ENCODE measurements at regions not wholly inside any gene's neighbourhood (a gene's known extent, or its start where the extent isn't known, plus 50 kb on each side); places are given as distances from the start of the nearest gene placed in this dataset.

GRCh38 chr19:27891411-27891810 is 1321.5 kb downstream of the UQCRFS1 start:
- no peak for DNase-seq (ENCODE audit: low spot score in 2 of 2)
- TF ChIP-seq POLR2A (IDR thresholded peaks at IDR 0.05) (no peak), CTCF (IDR thresholded peaks at IDR 0.05) (no peak), POLR2AphosphoS5 (IDR thresholded peaks at IDR 0.05) (no peak)
- Histone ChIP-seq H3K27me3 (no peaks in the 10 kb centered on the region), H3K4me3 (no peak overlapping the region), H3K4me1 (no peaks in the 10 kb centered on the region), H3K9me3 (peaks cover 0 to 3% of the 10 kb centered on the region in 2 donors), H3K36me3 (no peaks in the 10 kb centered on the region), H3K27ac (no peak overlapping the region)
- intact Hi-C loops (cut with DNase I; ENCODE audit: low total_unique reads): no loop called here

- H3K4me1 ChIP-seq: no peaks in the 10 kb centered on the region
- intact Hi-C loops (cut with DNase I; ENCODE audit: low total_unique reads): no loop called here
Measured at GRCh38 chr19:27890696-27891095, 1322.3 kb downstream of the UQCRFS1 start.

GRCh38 chr19:27890206-27890605 is 1322.7 kb downstream of the UQCRFS1 start:
- TF ChIP-seq CTCF (IDR thresholded peaks at IDR 0.05) (no peak), POLR2AphosphoS5 (IDR thresholded peaks at IDR 0.05) (no peak), POLR2A (IDR thresholded peaks at IDR 0.05) (no peak)
- no peaks in the 10 kb centered on the region for H3K4me1 ChIP-seq
- no peak for DNase-seq (ENCODE audit: low spot score in 2 of 2)
- no peak overlapping the region for H3K27ac ChIP-seq
- intact Hi-C loops (cut with DNase I; ENCODE audit: low total_unique reads): no loop called here
- no peaks in the 10 kb centered on the region for H3K36me3 ChIP-seq
- H3K4me3 ChIP-seq: no peak overlapping the region
- H3K9me3 ChIP-seq: peaks cover 0 to 3% of the 10 kb centered on the region in 2 donors
- H3K27me3 ChIP-seq: no peaks in the 10 kb centered on the region

More at GRCh38 chr19:27890696-27891095, 1322.3 kb downstream of the UQCRFS1 start:
- Histone ChIP-seq H3K27ac (no peak overlapping the region), H3K36me3 (no peaks in the 10 kb centered on the region), H3K4me3 (no peak overlapping the region), H3K9me3 (peaks cover 0 to 3% of the 10 kb centered on the region in 2 donors), H3K27me3 (no peaks in the 10 kb centered on the region)
- no peak for DNase-seq (ENCODE audit: low spot score in 2 of 2)
- TF ChIP-seq POLR2A (IDR thresholded peaks at IDR 0.05): no peak
- TF ChIP-seq CTCF (IDR thresholded peaks at IDR 0.05): no peak
- TF ChIP-seq POLR2AphosphoS5 (IDR thresholded peaks at IDR 0.05): no peak

GRCh38 chr19:27889156-27889555 is 1323.8 kb downstream of the UQCRFS1 start:
- intact Hi-C loops (cut with DNase I; ENCODE audit: low total_unique reads): no loop called here
- H3K4me1 ChIP-seq: no peaks in the 10 kb centered on the region
- peaks cover 0 to 3% of the 10 kb centered on the region in 2 donors for H3K9me3 ChIP-seq
- no peaks in the 10 kb centered on the region for H3K27me3 ChIP-seq
- no peaks in the 10 kb centered on the region for H3K36me3 ChIP-seq
- TF ChIP-seq CTCF (IDR thresholded peaks at IDR 0.05): no peak
- no peak for TF ChIP-seq POLR2AphosphoS5 (IDR thresholded peaks at IDR 0.05)
- TF ChIP-seq POLR2A (IDR thresholded peaks at IDR 0.05): no peak
- no peak for DNase-seq (ENCODE audit: low spot score in 2 of 2)
- no peak overlapping the region for H3K4me3 ChIP-seq
- H3K27ac ChIP-seq: no peak overlapping the region

GRCh38 chr19:27887946-27888345 is 1325.0 kb downstream of the UQCRFS1 start:
- H3K27me3 ChIP-seq: no peaks in the 10 kb centered on the region
- TF ChIP-seq POLR2AphosphoS5 (IDR thresholded peaks at IDR 0.05) (no peak), CTCF (IDR thresholded peaks at IDR 0.05) (no peak), POLR2A (IDR thresholded peaks at IDR 0.05) (no peak)
- H3K9me3 ChIP-seq: peaks cover 0 to 3% of the 10 kb centered on the region in 2 donors
- no peaks in the 10 kb centered on the region for H3K4me1 ChIP-seq
- intact Hi-C loops (cut with DNase I; ENCODE audit: low total_unique reads): no loop called here
- no peak overlapping the region for H3K4me3 ChIP-seq
- H3K36me3 ChIP-seq: no peaks in the 10 kb centered on the region
- H3K27ac ChIP-seq: no peak overlapping the region
- DNase-seq (ENCODE audit: low spot score in 2 of 2): no peak
